DND-41 (cell line): ENCODE measurements at regions not wholly inside any gene's neighbourhood (a gene's known extent, or its start where the extent isn't known, plus 50 kb on each side); places are given as distances from the start of the nearest gene placed in this dataset.

Experiments
- ATAC-seq: fragments of 200-7000 bp; cut with Tn5 transposase; 3 replicates; pipeline ENCODE4 v1.9.1; 2021; ENCODE audit warnings: low read depth; ENCODE audit not compliant: insufficient read depth
- DNase-seq: peaks from one replicate; pipeline ENCODE4 v3.0.0-alpha.2; 2020
- H2AFZ ChIP-seq: 2 replicates; pipeline ENCODE4 v1.6.0; 2012; ENCODE audit warnings: low read depth, low read length
- H3K27ac ChIP-seq: 2 replicates; pipeline ENCODE4 v1.5.1; 2012; ENCODE audit warnings: low read length, inconsistent platforms
- H3K27me3 ChIP-seq: fragments of 200-600 bp; sonication (generic); 2 replicates; pipeline ENCODE4 v1.6.0; 2012; ENCODE audit warnings: low read length, mild to moderate bottlenecking, inconsistent platforms; ENCODE audit not compliant: insufficient read depth, poor library complexity
- H3K36me3 ChIP-seq: 2 replicates; pipeline ENCODE4 v1.5.1; 2012; ENCODE audit warnings: low read length, inconsistent platforms; ENCODE audit not compliant: insufficient read depth
- H3K4me1 ChIP-seq: 2 replicates; pipeline ENCODE4 v1.5.1; 2012; ENCODE audit warnings: mild to moderate bottlenecking, low read length; ENCODE audit not compliant: insufficient read depth
- H3K4me2 ChIP-seq: 2 replicates; pipeline ENCODE4 v1.6.0; 2012; ENCODE audit warnings: mild to moderate bottlenecking, moderate library complexity, low read length, inconsistent platforms; ENCODE audit not compliant: insufficient read depth
- H3K4me3 ChIP-seq, 2 experiments: fragments of 200-600 bp in 1 of 2; shearing (Covaris generic) in 1 of 2; 2 replicates each; pipeline ENCODE4 v1.5.1; 2012 to 2016; ENCODE audit warnings: inconsistent platforms in 2 of 2, low read length in 2 of 2, mild to moderate bottlenecking in 2 of 2, low read depth in 1 of 2, moderate library complexity in 1 of 2
- H3K79me2 ChIP-seq: 2 replicates; pipeline ENCODE4 v1.6.0; 2012; ENCODE audit warnings: low read length, inconsistent platforms; ENCODE audit not compliant: insufficient read depth
- H3K9ac ChIP-seq: 2 replicates; pipeline ENCODE4 v1.6.0; 2012; ENCODE audit warnings: low read depth, mild to moderate bottlenecking, inconsistent platforms, low read length, moderate library complexity
- H3K9me3 ChIP-seq: 2 replicates; pipeline ENCODE4 v1.5.1; 2012; ENCODE audit warnings: low read length, moderate library complexity, mild to moderate bottlenecking, inconsistent platforms; ENCODE audit not compliant: insufficient read depth, severe bottlenecking
- H4K20me1 ChIP-seq: 2 replicates; pipeline ENCODE4 v1.6.0; 2012; ENCODE audit warnings: low read length; ENCODE audit not compliant: insufficient read depth
- EZH2 ChIP-seq: IDR thresholded peaks from 3 replicates; pipeline ENCODE4 v1.6.1; 2012; ENCODE audit warnings: borderline replicate concordance, low read depth, mild to moderate bottlenecking, moderate library complexity, low read length, inconsistent platforms; ENCODE audit not compliant: severe bottlenecking
- TF ChIP-seq, protein P1 (sequence below): IDR thresholded peaks from 2 replicates; pipeline ENCODE4 v1.5.1; 2012; ENCODE audit warnings: borderline replicate concordance, low read length, moderate library complexity, mild to moderate bottlenecking; ENCODE audit not compliant: poor library complexity, severe bottlenecking; ENCODE audit errors: extremely low read depth

DNA sequence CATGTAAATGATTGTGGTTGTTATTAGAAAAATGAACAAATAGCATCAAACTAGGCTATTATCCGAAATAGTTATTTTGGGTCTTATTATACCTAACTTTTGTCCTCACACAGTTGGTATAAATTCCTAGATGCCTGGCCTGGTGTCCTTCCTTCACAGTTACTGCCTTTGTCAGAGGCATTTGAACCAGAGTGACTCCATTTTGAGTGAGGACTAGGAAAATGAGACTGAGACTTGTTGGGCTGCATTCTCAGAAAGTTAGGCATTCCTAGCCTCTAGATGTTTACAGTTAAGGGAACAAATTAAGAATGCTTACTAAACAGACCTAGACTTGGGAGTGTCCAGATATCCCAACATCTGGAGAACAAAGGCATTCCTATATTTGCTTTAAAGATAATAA lies 283.5 kb upstream of the C9orf72 start:
- ATAC-seq = no peak
- TF ChIP-seq, protein P1, sequence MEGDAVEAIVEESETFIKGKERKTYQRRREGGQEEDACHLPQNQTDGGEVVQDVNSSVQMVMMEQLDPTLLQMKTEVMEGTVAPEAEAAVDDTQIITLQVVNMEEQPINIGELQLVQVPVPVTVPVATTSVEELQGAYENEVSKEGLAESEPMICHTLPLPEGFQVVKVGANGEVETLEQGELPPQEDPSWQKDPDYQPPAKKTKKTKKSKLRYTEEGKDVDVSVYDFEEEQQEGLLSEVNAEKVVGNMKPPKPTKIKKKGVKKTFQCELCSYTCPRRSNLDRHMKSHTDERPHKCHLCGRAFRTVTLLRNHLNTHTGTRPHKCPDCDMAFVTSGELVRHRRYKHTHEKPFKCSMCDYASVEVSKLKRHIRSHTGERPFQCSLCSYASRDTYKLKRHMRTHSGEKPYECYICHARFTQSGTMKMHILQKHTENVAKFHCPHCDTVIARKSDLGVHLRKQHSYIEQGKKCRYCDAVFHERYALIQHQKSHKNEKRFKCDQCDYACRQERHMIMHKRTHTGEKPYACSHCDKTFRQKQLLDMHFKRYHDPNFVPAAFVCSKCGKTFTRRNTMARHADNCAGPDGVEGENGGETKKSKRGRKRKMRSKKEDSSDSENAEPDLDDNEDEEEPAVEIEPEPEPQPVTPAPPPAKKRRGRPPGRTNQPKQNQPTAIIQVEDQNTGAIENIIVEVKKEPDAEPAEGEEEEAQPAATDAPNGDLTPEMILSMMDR = no peak
- TF ChIP-seq EZH2 = no peak

DNA sequence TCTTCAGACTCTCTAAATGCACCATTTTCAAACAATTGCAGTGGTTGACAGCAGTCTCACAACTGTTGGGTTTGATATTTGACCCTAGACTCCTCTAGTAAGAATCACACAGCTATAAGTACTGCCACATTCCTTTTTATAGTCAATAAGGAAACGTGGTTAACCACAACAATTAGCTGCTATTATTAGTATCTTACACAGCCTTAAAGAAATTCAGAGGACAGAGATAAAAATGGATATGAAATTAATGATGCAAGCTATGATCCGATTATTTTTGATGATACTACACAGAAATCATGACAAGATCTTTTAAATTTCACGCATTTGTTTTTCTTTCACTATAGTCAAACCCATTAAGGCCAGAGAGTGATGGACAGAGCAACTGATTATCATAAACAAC lies 288.6 kb upstream of the C9orf72 start:
- Histone ChIP-seq H2AFZ (no peak overlapping the region), H4K20me1 (no peaks in the 10 kb centered on the region), H3K27ac (no peak overlapping the region), H3K9me3 (no peaks in the 10 kb centered on the region), H3K27me3 (no peaks in the 10 kb centered on the region), H3K9ac (no peak overlapping the region), H3K36me3 (no peaks in the 10 kb centered on the region), H3K4me3 (no peak overlapping the region), H3K4me2 (no peak overlapping the region), H3K79me2 (no peaks in the 10 kb centered on the region), H3K4me1 (no peaks in the 10 kb centered on the region)
- no peak for ATAC-seq
- no peak for TF ChIP-seq EZH2
- TF ChIP-seq, protein P1 = no peak
- no peak for DNase-seq

More for the DNA sequence above, 283.5 kb upstream of the C9orf72 start:
- H3K4me3 ChIP-seq = no peak overlapping the region
- no peak overlapping the region for H3K4me2 ChIP-seq
- no peak for DNase-seq
- H3K9me3 ChIP-seq = no peaks in the 10 kb centered on the region
- no peaks in the 10 kb centered on the region for H3K27me3 ChIP-seq
- no peaks in the 10 kb centered on the region for H4K20me1 ChIP-seq
- H3K9ac ChIP-seq = no peak overlapping the region
- H3K4me1 ChIP-seq = no peaks in the 10 kb centered on the region
- no peaks in the 10 kb centered on the region for H3K79me2 ChIP-seq
- no peaks in the 10 kb centered on the region for H3K36me3 ChIP-seq
- no peak overlapping the region for H2AFZ ChIP-seq
- H3K27ac ChIP-seq = no peak overlapping the region

DNA sequence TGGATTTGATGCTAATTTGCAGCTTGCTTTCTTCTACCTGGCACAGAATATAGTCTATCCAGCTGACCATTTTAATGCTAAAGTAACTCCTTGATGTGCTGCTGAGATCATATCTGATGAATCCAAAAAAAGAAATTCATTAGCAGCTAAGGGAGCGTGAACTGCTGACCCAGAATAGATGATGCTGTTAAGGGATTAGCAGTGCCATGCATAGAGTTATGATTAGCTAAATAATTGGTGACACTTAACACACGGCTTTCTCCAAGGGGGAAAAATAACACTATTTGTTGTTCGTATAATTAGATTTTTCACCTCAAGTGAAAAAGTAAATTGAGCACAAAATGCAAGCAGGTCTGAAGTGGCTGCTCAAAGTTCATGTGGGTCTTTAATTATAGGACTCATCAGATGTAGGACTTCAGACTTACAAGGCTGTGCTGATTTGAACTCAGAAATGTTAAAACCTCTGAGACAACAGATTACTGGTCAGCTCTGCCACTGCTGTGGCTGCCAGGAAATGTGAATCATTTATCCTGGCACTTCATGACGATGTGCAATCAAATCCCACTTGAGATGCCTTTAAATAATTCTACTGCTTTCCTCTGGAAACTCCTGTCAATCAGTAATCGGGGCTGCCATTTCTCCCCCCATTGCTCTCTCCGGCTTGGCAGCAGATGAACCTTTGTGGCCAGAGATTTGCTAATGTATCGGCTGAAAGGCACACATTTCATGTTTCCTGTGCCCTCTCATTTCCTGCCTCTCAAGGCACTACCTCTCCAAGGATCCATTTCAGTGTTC lies 291.6 kb upstream of the C9orf72 start:
- ATAC-seq (no peak), DNase-seq (no peak)
- Histone ChIP-seq H3K4me3 (no peak overlapping the region), H4K20me1 (no peaks in the 10 kb centered on the region), H3K9ac (no peak overlapping the region), H3K79me2 (no peaks in the 10 kb centered on the region), H3K9me3 (no peaks in the 10 kb centered on the region), H3K4me1 (no peaks in the 10 kb centered on the region), H3K27me3 (no peaks in the 10 kb centered on the region), H3K27ac (no peak overlapping the region), H3K36me3 (no peaks in the 10 kb centered on the region), H2AFZ (no peak overlapping the region), H3K4me2 (no peak overlapping the region)
- no peak for TF ChIP-seq EZH2
- TF ChIP-seq, protein P1 = no peak
